A549 (cell line): ENCODE measurements at regions not wholly inside any gene's neighbourhood (a gene's known extent, or its start where the extent isn't known, plus 50 kb on each side); places are given as distances from the start of the nearest gene placed in this dataset.

Experiments used
- ATAC-seq, 2 experiments: fragments of 200-7000 bp in 1 of 2; fragments of >200 bp in 1 of 2; cut with Nextera tagmentation in 1 of 2; cut with Tn5 transposase in 1 of 2; 3 replicates each; pipeline versions ENCODE4 v1.8.0 to v1.9.1; 2018 to 2020; ENCODE audit warnings: mild to moderate bottlenecking in 1 of 2, moderate library complexity in 1 of 2
- CTCF ChIA-PET: fragments of 300-600 bp; sonication (Branson Sonifier 250); formaldehyde crosslinking; extraction: SDS; loops from one replicate; lab custom pipeline; 2021; ENCODE audit warnings: antibody characterized with exemption, inconsistent platforms; lab: Yijun Ruan, JAX
- POLR2A ChIA-PET: fragments of 350-600 bp; formaldehyde crosslinking; extraction: SDS; loops from one replicate; lab custom pipeline; 2021; ENCODE audit warnings: antibody characterized with exemption, inconsistent platforms; lab: Yijun Ruan, JAX
- DNase-seq, 2 experiments: peaks; one replicate each; pipeline versions ENCODE4 v3.0.0 to v3.0.0-alpha.2; 2011 to 2016; ENCODE audit warnings: low read depth in 1 of 2, low spot score in 1 of 2
- FAIRE-seq: peaks from 2 replicates; lab custom pipeline; 2011; peaks lifted over from hg19 to GRCh38; lab: Jason Lieb, UNC
- H3K27ac ChIP-seq, 2 experiments: fragments of >200 bp; sonication (Bioruptor Twin); formaldehyde crosslinking; 3 replicates each; pipeline ENCODE4 v1.5.1; 2016 to 2017
- H3K4me1 ChIP-seq: fragments of >200 bp; sonication (Bioruptor Twin); formaldehyde crosslinking; 3 replicates; pipeline ENCODE4 v1.6.1; 2016
- H3K4me2 ChIP-seq: fragments of >200 bp; sonication (Bioruptor Twin); formaldehyde crosslinking; 3 replicates; pipeline ENCODE4 v1.6.1; 2016
- H3K4me3 ChIP-seq: fragments of >200 bp; sonication (Bioruptor Twin); formaldehyde crosslinking; 3 replicates; pipeline ENCODE4 v1.5.1; 2016
- H3K9me3 ChIP-seq: fragments of >200 bp; sonication (Bioruptor Twin); formaldehyde crosslinking; 3 replicates; pipeline ENCODE4 v1.6.1; 2016
- EP300 ChIP-seq, 2 experiments: fragments of >200 bp; sonication (Bioruptor Twin); formaldehyde crosslinking; IDR thresholded peaks; 2 replicates in 1 of 2; 3 replicates in 1 of 2; pipeline ENCODE4 v1.6.1; 2016 to 2017
- FOXS1 ChIP-seq: fragments of 250-450 bp; sonication (Bioruptor Pico); IDR thresholded peaks from 2 replicates; pipeline ENCODE4 v1.5.0; 2020; ENCODE audit warnings: mild to moderate bottlenecking, moderate library complexity
- HOXA7 ChIP-seq: fragments of 250-450 bp; sonication (Bioruptor Pico); IDR thresholded peaks from 2 replicates; pipeline ENCODE4 v1.5.0; 2020; ENCODE audit warnings: mild to moderate bottlenecking, moderate library complexity
- NPAS2 ChIP-seq: fragments of 250-450 bp; sonication (Bioruptor Pico); IDR thresholded peaks from 2 replicates; pipeline ENCODE4 v1.8.0; 2022; ENCODE audit warnings: mild to moderate bottlenecking, moderate library complexity, borderline replicate concordance
- POLR2AphosphoS2 ChIP-seq: conservative IDR thresholded peaks from 2 replicates; pipeline ENCODE4 v1.6.1; 2012; ENCODE audit warnings: low read length, improper control_type of control experiment, inconsistent platforms
- RARB ChIP-seq: fragments of 250-450 bp; sonication (Bioruptor Pico); IDR thresholded peaks from 2 replicates; pipeline ENCODE4 v1.8.0; 2021; ENCODE audit warnings: mild to moderate bottlenecking, moderate library complexity
- RNF2 ChIP-seq: fragments of 200-600 bp; sonication (generic); IDR thresholded peaks from 2 replicates; pipeline ENCODE4 v1.6.1; 2016; ENCODE audit warnings: low read depth, mild to moderate bottlenecking, antibody characterized with exemption, moderate library complexity, borderline replicate concordance
- SMC3 ChIP-seq: fragments of >200 bp; sonication (Bioruptor Twin); formaldehyde crosslinking; IDR thresholded peaks from 3 replicates; pipeline ENCODE4 v1.6.1; 2018; ENCODE audit warnings: inconsistent platforms
- SREBF2 ChIP-seq: fragments of 450-650 bp; IDR thresholded peaks from 2 replicates; pipeline ENCODE4 v1.6.1; 2014; ENCODE audit warnings: mild to moderate bottlenecking, moderate library complexity
- TFCP2L1 ChIP-seq: fragments of 250-450 bp; sonication (Bioruptor Pico); IDR thresholded peaks from 2 replicates; pipeline ENCODE4 v1.5.0; 2021; ENCODE audit warnings: mild to moderate bottlenecking
- TP53 ChIP-seq: fragments of 250-450 bp; sonication (Bioruptor Pico); IDR thresholded peaks from 2 replicates; pipeline ENCODE4 v1.5.0; 2021; ENCODE audit warnings: mild to moderate bottlenecking, moderate library complexity
- ZC3H11A ChIP-seq: fragments of 450-650 bp; IDR thresholded peaks from 2 replicates; pipeline ENCODE4 v1.6.1; 2014; ENCODE audit warnings: antibody characterized with exemption, mild to moderate bottlenecking
- WGBS: methylation state at CpG from one replicate; pipeline ENCODE4 v1.1.6; 2017; ENCODE audit errors: missing lambda C conversion rate; 5-methylcytosine and 5-hydroxymethylcytosine counted together
- TF ChIP-seq, protein P1 (sequence below): fragments of 200-600 bp; sonication (generic); IDR thresholded peaks from 2 replicates; pipeline ENCODE4 v1.6.1; 2016; ENCODE audit warnings: antibody characterized with exemption, mild to moderate bottlenecking, moderate library complexity
- TF ChIP-seq, protein P2 (sequence below): fragments of 250-450 bp; sonication (Bioruptor Pico); IDR thresholded peaks from 2 replicates; pipeline ENCODE4 v1.5.0; 2020; ENCODE audit warnings: low read depth, mild to moderate bottlenecking, moderate library complexity
- TF ChIP-seq, protein P3 (sequence below): fragments of 250-450 bp; sonication (Bioruptor Pico); IDR thresholded peaks from 2 replicates; pipeline ENCODE4 v1.5.0; 2021; ENCODE audit warnings: mild to moderate bottlenecking, moderate library complexity, borderline replicate concordance
- TF ChIP-seq, protein P4 (sequence below): fragments of >200 bp; sonication (Bioruptor Twin); formaldehyde crosslinking; IDR thresholded peaks from 2 replicates; pipeline ENCODE4 v1.6.1; 2016

DNA sequence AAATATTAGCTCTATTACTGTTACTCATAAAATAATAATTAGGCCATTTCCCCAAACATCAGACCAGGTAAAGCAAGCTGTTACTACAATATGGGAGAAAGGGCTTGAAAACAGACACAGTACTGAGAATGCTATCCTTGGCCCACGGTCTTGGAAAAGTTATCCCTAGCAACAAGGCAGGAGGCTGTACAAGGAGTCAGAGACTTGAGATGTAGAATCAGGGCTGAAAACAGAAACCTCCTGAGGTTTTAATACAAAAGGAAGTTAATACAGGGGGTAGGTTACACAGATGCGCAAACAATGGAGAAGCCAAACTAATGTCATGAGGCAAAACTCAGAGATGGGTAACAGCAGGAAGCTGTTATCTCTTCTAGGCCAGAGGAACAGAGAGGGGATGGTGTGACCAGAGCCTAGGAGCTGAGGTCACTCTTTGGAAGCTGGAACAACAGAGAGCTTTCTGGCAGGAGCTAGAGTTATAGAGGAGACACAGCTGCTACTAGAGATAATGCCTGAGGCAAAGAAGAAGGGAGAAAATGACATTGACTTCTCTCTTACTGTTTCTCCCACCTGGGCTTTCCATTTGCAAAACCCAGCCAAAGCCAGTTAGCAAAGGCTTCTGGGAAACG, 248.8 kb downstream of the SUDS3 start:
- no peak overlapping the region for H3K4me2 ChIP-seq
- POLR2A ChIA-PET: no interaction called here
- DNase-seq (no peak), ATAC-seq (no peak), FAIRE-seq (no peak)
- no peak overlapping the region for H3K27ac ChIP-seq
- no peak for TF ChIP-seq RNF2
- H3K9me3 ChIP-seq: no peaks in the 10 kb centered on the region
- CTCF ChIA-PET: interaction anchor here (0.6 to 1.5 kb wide), 2 partner anchors 12 to 683 kb away, joined by 3 to 4 read pairs; no protein-coding TSS in a partner anchor
- H3K4me1 ChIP-seq: no peaks in the 10 kb centered on the region
- no peak overlapping the region for H3K4me3 ChIP-seq
- 31% methylated on average over 3 of the region's 3 CpGs for WGBS

DNA sequence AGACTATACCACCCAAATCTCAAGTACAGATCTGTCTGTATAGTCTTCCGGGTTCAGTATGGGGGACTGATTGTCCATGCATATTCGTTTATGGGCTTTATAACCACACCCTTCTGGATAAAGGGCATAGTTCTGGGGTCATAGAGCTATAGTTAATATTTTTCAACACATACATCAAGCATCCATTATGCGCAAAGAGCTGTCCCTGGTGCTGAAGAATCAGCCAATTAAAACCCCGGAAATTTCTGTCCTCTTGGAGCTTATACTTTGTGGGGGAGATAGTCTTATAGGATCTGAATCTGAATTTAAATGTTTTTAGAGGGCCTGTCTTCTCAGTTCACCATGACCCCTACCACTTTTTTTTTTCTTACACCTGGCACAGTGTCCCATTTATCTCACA, 256.7 kb downstream of the SUDS3 start:
- no peak overlapping the region for H3K4me3 ChIP-seq
- ChIA-PET CTCF (no interaction called here), POLR2A (no interaction called here)
- FAIRE-seq: no peak
- no peaks in the 10 kb centered on the region for H3K4me1 ChIP-seq
- 24% methylated on average over 4 of the region's 4 CpGs for WGBS
- H3K4me2 ChIP-seq: no peak overlapping the region
- ATAC-seq: no peak
- DNase-seq: no peak
- no peak overlapping the region for H3K27ac ChIP-seq
- TF ChIP-seq, protein P1, sequence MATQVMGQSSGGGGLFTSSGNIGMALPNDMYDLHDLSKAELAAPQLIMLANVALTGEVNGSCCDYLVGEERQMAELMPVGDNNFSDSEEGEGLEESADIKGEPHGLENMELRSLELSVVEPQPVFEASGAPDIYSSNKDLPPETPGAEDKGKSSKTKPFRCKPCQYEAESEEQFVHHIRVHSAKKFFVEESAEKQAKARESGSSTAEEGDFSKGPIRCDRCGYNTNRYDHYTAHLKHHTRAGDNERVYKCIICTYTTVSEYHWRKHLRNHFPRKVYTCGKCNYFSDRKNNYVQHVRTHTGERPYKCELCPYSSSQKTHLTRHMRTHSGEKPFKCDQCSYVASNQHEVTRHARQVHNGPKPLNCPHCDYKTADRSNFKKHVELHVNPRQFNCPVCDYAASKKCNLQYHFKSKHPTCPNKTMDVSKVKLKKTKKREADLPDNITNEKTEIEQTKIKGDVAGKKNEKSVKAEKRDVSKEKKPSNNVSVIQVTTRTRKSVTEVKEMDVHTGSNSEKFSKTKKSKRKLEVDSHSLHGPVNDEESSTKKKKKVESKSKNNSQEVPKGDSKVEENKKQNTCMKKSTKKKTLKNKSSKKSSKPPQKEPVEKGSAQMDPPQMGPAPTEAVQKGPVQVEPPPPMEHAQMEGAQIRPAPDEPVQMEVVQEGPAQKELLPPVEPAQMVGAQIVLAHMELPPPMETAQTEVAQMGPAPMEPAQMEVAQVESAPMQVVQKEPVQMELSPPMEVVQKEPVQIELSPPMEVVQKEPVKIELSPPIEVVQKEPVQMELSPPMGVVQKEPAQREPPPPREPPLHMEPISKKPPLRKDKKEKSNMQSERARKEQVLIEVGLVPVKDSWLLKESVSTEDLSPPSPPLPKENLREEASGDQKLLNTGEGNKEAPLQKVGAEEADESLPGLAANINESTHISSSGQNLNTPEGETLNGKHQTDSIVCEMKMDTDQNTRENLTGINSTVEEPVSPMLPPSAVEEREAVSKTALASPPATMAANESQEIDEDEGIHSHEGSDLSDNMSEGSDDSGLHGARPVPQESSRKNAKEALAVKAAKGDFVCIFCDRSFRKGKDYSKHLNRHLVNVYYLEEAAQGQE: peak; percentile 82
- TF ChIP-seq, protein P2, sequence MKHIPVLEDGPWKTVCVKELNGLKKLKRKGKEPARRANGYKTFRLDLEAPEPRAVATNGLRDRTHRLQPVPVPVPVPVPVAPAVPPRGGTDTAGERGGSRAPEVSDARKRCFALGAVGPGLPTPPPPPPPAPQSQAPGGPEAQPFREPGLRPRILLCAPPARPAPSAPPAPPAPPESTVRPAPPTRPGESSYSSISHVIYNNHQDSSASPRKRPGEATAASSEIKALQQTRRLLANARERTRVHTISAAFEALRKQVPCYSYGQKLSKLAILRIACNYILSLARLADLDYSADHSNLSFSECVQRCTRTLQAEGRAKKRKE (CRISPR knock-in tag): no peak
- TF ChIP-seq, all 56 proteins: peak for 1
- no peaks in the 10 kb centered on the region for H3K9me3 ChIP-seq

DNA sequence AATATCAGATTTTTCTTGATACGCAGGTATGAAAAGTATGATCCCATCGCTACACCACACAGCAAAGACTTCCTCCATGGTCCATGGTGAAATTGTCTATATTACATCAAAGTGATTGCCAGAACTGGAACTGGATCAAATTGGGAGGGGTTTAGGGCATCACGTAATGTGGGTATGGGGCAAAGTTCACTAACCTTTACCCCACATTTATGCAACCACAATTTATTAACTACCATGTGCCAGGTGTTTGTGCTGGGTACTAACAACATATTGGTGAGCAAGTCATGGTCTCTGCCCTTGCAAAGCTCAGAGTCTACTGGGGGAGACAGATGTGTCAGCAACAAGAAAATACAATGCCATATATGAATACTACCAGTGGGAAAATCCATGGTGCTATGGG, 258.9 kb downstream of the SUDS3 start:
- WGBS: 10% methylated on average over 3 of the region's 3 CpGs
- POLR2A ChIA-PET: no interaction called here

DNA sequence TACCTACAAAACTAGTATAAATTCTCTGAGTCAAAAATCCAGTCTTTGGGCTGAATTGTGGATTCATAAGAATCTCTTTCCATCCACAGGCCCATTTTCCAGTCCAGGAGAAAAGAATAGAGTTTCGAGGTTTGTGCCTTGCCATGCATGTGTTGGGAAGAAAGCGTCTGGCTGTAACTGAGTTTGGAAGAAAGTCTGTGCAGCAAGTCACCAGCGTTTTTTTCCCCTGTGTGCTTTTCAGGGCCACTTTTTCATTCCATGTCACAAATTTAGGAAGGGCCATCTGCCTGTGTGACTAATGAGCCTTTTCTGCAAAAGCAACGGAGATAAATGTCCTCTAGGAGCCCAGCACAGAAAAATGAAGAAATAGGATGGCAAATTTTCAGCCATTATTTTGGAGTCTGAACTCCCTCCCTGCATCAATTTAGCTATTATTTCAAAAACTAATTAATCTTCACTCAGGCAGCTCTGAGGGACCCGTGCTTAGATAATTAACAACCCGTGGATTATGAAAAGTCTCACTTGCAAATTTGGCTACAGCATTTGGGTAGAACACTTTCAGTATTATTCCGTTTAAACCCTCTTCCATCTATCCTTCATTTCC, 261.5 kb downstream of the SUDS3 start:
- ATAC-seq: no peak
- no peak for FAIRE-seq
- 1% methylated on average over 7 of the region's 7 CpGs for WGBS
- no peaks in the 10 kb centered on the region for H3K9me3 ChIP-seq
- DNase-seq: no peak
- H3K4me2 ChIP-seq: no peak overlapping the region
- ChIA-PET POLR2A (no interaction called here), CTCF (interaction anchor here (1.2 kb wide), 1 partner anchor 13 kb away, joined by 3 read pairs; no protein-coding TSS in a partner anchor)
- H3K4me3 ChIP-seq: no peak overlapping the region
- H3K4me1 ChIP-seq: no peaks in the 10 kb centered on the region
- H3K27ac ChIP-seq: no peak overlapping the region
- TF ChIP-seq ZC3H11A (no peak), NPAS2 (CRISPR knock-in tag) (no peak), SREBF2 (no peak)
- TF ChIP-seq, protein P3, sequence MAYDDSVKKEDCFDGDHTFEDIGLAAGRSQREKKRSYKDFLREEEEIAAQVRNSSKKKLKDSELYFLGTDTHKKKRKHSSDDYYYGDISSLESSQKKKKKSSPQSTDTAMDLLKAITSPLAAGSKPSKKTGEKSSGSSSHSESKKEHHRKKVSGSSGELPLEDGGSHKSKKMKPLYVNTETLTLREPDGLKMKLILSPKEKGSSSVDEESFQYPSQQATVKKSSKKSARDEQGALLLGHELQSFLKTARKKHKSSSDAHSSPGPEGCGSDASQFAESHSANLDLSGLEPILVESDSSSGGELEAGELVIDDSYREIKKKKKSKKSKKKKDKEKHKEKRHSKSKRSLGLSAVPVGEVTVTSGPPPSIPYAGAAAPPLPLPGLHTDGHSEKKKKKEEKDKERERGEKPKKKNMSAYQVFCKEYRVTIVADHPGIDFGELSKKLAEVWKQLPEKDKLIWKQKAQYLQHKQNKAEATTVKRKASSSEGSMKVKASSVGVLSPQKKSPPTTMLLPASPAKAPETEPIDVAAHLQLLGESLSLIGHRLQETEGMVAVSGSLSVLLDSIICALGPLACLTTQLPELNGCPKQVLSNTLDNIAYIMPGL: no peak
- TF ChIP-seq, protein P2 (CRISPR knock-in tag): no peak

More for the DNA sequence above, 258.9 kb downstream of the SUDS3 start:
- no peak overlapping the region for H3K4me2 ChIP-seq
- ATAC-seq (no peak), DNase-seq (no peak)
- no peak overlapping the region for H3K4me3 ChIP-seq
- H3K4me1 ChIP-seq: no peaks in the 10 kb centered on the region
- H3K27ac ChIP-seq: no peak overlapping the region
- TF ChIP-seq TFCP2L1 (CRISPR knock-in tag) (no peak), EP300 (IDR thresholded peaks at IDR 0.05) (no peak), RARB (no peak), TP53 (CRISPR knock-in tag) (no peak), FOXS1 (CRISPR knock-in tag) (no peak), POLR2AphosphoS2 (no peak), SMC3 (no peak), HOXA7 (CRISPR knock-in tag) (no peak)
- TF ChIP-seq, protein P4, sequence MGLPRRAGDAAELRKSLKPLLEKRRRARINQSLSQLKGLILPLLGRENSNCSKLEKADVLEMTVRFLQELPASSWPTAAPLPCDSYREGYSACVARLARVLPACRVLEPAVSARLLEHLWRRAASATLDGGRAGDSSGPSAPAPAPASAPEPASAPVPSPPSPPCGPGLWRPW: no peak
- TF ChIP-seq, protein P3: no peak
- TF ChIP-seq, all 56 proteins: peak for 0
- CTCF ChIA-PET: interaction anchor here (0.6 kb wide), 1 partner anchor 260 kb away, joined by 4 read pairs; no protein-coding TSS in a partner anchor
- no peaks in the 10 kb centered on the region for H3K9me3 ChIP-seq
- no peak for FAIRE-seq
